CD4-positive, alpha-beta T cell treated with Interferon gamma for 1 hour (primary cell): ENCODE measurements at regions not wholly inside any gene's neighbourhood (a gene's known extent, or its start where the extent isn't known, plus 50 kb on each side); places are given as distances from the start of the nearest gene placed in this dataset.
A peak's percentile ranks its signal among the peaks of the same experiment; 100 is the strongest.

Experiments used
- DNase-seq: peaks from one replicate; pipeline ENCODE4 v3.0.0-alpha.2; 2020

DNA sequence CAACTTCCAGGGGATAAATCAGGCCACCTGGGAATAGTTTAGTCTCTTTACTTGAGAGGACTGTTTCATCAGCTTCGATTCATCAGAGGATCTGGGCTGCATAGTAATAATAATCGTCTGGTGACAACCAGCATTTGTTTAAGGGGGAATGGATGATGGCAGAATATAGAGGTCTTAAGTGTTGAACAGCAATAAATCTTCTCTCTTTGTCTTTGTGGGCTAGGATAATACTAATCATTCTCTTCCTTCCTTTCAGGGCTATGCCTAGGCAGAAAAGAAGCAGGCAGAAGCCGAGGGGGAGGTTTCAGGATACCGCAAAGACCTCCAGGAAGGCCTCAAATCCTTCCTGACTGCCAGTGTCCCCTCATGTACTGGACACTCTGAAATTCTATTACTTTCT lies 150.4 kb upstream of the GAREM1 start:
- no peak for DNase-seq

GRCh38 chr18:32618546-32618945 lies 147.9 kb upstream of the GAREM1 start:
- DNase-seq: no peak

DNA sequence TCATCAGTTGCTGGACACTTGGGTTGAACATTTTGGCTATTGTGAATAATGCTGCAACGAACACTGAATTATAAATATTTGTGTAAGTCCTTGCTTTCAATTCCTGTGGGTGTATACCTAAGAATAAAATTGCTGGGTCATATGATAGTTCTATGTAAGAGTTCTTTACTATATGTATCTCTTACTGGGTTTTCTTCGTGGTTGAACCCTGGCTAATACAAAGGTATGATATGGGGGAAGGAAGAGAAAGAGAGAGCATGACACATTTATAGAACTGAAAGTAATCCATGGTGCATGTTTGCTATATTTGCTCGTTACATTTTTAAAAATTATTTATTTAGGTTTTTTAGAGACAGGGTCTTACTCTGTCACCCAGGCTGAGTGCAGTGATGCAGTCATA lies 143.1 kb upstream of the GAREM1 start:
- DNase-seq: no peak

GRCh38 chr18:32612651-32613050 lies 142.0 kb upstream of the GAREM1 start:
- no peak for DNase-seq

- no peak for DNase-seq
Observed at GRCh38 chr18:32610176-32610575, 139.5 kb upstream of the GAREM1 start.

DNA sequence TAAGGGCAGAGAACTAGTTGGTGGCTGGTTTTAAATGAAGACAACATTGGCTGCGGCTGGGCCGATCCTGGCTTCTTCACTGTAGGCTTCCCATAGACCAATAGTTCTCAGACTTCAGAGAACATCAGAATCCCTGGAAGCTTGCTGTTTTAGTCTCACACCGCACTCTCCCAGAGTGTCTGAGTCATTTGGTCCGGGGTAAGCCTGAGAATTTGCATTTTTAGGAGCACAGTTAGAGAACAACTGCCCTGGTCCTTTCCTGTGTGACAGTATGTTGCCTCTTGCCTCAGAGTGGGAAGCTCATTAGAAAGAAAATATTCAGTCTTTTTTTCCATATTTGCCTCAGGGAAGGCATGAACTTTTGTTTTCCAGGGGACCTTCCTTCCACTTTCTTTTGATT lies 137.1 kb upstream of the GAREM1 start:
- DNase-seq: no peak

DNA sequence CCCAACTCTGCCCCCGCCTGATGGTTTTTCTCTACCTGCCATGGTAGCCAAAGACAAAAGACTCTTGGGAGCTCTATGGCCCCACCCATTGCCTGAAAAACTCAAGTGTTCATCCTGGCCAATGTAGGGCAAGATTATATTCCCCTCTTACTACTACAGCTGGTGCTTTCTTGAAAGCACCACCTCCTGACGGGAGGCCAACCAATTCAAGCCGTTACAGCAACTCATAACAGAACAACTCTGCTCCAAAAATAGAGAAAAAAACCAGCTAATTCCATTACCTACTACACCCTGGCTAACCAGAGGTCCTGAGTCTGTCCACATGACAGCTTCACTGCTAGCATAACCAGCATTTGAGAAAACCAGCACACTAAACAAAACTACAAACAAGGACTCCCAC lies 127.5 kb upstream of the GAREM1 start:
- no peak for DNase-seq

DNA sequence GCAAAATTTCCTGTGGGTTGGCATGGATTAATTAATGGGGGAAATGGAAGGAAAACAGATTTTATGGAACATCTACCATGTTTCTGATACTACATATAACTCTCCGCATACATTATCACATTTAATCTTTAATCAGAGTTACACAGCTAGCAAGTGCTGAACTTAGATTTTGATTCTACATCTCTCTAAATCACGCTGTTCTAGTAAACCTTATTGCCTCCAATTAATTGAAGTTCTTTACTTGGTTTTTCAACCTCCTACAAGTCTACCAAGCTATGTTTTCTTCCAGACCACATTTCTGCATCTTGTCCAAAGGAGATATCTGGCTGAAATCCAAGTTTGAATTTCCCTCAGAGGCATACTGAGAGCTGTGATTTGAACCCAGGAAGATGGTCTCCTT lies 125.8 kb upstream of the GAREM1 start:
- DNase-seq: no peak

GRCh38 chr18:32595832-32596231 lies 125.2 kb upstream of the GAREM1 start:
- DNase-seq: no peak

DNA sequence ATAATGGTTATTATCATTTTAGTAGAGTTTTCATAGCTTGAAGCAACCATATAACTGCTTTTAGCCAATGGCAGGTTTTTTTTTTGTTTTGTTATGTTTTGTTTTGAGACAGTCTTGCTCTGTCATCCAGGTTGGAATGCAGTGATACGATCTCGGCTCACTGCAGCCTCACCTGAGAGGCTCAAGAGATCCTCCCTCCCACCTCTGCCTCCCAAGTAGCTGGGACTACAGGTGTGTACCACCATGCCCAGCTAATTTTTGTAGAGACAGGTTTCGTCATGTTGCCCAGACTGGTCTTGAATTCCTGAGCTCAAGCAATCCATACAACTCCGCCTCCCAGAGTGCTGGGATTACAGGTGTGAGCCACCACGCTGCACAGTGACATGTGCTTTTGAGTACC lies 117.5 kb upstream of the GAREM1 start:
- DNase-seq: no peak

GRCh38 chr18:32583431-32583830 lies 112.7 kb upstream of the GAREM1 start:
- DNase-seq: no peak

- no peak for DNase-seq
Observed at GRCh38 chr18:32582455-32582854, 111.8 kb upstream of the GAREM1 start.

DNA sequence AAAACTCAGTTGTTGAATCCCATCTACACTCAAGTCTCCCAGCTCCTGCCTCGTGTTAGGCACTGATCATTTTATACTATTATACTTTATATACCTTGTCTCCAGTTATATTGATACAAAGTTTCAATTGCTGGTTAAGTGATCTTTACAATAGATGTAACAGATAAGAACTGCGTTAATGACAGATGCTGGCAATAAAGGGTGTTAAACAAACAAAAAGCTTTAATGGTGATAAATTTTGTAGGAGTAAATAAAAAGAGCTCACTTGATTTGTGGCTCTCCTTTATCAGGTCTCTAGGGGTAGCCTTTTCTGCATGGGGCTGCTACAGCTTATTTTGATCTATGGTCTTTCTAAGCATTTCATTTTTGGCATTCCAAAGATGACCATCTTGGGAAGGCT lies 106.9 kb upstream of the GAREM1 start:
- no peak for DNase-seq

DNA sequence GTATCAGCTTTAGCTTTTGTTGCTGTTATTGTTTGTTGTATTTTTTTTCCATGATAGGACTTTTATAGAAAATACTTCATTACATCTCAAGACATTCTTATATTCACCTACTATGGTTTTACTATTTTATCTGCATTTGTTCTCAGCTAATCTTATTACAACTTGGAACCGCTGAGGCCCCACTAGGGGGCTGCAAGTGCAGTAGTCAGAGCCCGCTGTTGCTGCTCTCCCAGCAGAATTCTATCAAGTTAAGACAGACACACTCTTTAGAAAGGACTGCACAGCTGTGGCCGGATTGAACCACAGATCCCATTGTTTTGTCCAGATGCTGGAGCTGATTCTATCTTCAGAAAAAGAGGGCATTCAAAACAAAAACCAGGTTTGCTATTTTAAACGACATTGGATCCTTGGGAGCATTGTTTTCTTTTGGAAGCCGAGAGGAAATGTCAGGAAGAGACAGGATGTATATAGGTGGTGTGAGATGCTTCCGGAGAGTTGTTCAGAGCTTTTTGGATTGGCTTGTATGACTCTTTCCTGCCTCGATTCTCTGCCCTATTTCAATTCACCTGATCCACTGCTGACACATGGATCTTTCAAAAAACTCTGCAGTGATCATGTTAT lies 105.7 kb upstream of the GAREM1 start:
- no peak for DNase-seq

DNA sequence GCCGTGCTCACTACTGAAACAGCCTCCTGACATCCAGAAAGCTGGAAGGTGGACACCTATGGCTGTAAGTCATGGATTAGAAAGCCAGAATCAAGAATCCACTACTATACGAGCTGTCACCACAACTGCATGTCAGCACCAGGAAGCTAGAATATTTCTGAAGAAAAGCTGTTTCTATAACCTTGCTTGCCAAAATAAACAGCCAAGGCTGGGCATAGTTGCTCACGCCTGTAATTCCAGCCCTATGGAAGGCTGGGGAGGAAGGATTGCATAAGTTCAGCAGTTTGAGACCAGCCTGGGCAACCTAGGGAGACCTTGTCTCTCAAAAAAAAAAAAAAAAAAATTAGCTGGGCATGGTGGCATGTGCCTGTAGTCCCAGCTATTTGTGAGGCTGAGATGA lies 96.3 kb upstream of the GAREM1 start:
- DNase-seq: no peak

- no peak for DNase-seq
Observed at GRCh38 chr18:32553640-32554365, 83.1 kb upstream of the GAREM1 start.

- DNase-seq: no peak
Observed at GRCh38 chr18:32553174-32553573, 82.5 kb upstream of the GAREM1 start.

DNA sequence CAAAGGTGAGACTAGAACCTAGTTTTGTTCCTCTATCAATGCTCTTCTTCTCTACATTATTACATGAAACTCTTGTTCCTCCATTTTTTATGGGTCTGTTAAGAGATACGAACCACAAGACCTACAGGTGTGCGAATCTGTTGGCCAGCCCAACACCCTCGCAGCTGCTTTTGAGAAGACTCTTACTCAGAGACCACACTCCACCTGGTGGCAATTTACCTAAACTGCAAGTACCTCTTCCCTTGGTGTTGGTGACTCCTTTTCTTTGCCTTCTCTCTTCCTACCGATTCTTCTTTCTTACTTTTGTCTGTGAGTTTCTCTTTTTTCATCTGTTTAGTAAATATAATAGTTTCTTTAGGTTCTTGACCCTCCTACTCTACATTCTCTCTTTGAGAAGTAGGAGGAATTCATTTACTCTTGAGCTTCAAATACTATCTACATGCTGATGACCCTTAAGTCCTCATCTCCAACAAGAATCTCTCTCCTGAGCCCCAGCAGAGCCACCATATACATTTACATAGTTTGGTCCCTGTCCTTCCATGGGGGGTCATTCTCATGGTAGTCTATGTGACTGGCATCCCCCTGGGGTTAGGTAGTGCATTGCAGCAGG lies 81.8 kb upstream of the GAREM1 start:
- peak; percentile 11 for DNase-seq

- DNase-seq: no peak
Observed at GRCh38 chr18:32550963-32551362, 80.3 kb upstream of the GAREM1 start.

DNA sequence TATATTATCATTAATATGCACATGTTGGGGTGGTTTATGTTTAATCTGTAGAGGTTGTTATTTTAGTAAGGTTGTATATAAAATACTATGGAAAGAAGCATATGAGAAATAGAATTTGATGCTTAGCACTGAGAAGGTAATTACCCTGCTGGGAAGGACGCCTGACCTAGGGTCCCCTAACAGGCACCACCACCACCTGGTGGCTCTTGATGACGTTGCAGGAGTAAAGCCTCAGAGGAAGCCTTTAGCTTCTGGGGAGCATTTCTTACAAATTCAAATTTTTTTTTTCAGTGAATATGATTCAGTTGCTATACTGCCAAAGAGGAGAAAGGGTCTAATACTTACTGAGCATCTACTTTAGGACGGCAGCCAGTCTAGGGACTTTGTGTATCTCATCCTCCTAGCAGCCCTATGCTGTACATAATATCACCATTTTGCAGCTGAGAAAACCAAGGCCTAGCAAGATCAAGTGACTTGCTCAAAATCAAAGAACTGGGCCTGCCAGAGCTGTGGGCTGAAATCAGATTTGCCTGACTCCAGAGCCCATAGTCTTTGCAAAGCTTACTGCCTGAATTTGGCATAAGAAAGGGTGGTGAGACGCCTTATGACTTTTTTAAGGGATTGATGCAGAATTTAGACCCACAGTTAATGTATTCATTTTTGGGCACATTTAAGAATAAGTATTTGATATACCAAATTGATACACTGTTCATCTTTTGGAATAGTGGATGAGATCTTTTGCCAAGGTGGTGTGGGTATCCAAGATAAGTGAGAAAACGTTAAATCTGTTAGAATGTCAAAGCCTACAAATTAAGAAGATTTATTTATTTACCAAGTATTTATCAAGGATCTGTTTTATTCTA lies 78.8 kb upstream of the GAREM1 start:
- peak; percentile 5 for DNase-seq

DNA sequence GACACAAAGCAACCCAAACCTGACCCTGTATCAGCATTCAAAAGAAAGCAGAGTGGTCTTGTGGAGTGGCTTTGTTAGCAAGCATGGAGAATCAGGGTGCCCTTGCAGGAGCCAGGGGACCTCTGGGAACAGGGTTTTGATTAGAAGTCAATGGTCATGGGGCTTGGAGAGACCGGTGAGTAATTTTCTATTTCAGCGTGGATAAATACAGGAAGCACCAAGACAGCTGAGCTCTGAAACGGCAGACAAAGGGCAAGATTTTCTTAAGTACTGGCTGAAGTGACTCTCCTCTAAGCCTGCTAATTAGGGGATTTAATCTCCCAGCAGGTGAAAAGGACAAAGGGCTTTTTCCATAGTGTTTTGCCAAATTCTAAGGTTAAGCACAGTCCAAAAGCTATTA lies 78.0 kb upstream of the GAREM1 start:
- DNase-seq: no peak

DNA sequence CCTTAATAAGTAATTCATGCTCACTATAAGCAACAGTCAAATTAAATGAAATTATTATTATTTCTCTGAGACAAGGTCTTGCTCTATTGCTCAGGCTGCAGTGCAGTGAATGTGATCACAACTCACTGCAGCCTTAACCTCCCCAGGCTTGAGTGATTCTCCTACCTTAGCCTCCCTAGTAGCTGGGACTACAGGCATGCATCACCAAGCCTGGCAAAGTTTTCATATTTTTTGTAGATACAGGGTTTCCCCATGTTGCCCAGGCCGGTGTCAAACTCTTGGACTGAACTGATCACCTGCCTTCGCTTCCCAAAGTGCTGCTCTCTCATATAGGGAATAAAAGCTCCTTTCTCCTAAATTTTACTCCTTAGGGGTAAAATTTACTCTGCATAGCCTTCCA lies 74.9 kb upstream of the GAREM1 start:
- DNase-seq: no peak

GRCh38 chr18:32544088-32544487 lies 73.4 kb upstream of the GAREM1 start:
- no peak for DNase-seq
